PC-3 (cell line): ENCODE measurements at regions not wholly inside any gene's neighbourhood (a gene's known extent, or its start where the extent isn't known, plus 50 kb on each side); places are given as distances from the start of the nearest gene placed in this dataset.
"Not testable (repeated sequence)": the region's sequence is repeated elsewhere in the genome, so short reads cannot be mapped to it uniquely, and the experiment has no call there.

Source experiments
- ATAC-seq: fragments of 200-7000 bp; cut with Tn5 transposase; 2 replicates; pipeline ENCODE4 v1.9.1; 2020; ENCODE audit warnings: mild to moderate bottlenecking, moderate library complexity
- BruUV-seq: library from RNA; stranded (reverse); fragments of 400-500 nt; replicated peaks from 2 replicates; lab custom pipeline; 2021; lab: Mats Ljungman, UMichigan
- CTCF ChIA-PET: fragments of 300-600 bp; sonication (Branson Sonifier 250); formaldehyde crosslinking; loops from one replicate; lab custom pipeline; 2022; ENCODE audit warnings: antibody characterized with exemption; lab: Charles Lee
- POLR2A ChIA-PET: fragments of 300-600 bp; sonication (Branson Sonifier 250); formaldehyde crosslinking; loops from one replicate; lab custom pipeline; 2022; ENCODE audit warnings: antibody characterized with exemption; ENCODE audit not compliant: unreplicated experiment; lab: Charles Lee
- DNase-seq: peaks from one replicate; pipeline ENCODE4 v3.0.0-alpha.2; 2015
- H2AFZ ChIP-seq: fragments of 300-600 bp; sonication (generic); 2 replicates; pipeline ENCODE4 v1.6.0; 2016; ENCODE audit warnings: antibody characterized with exemption, low read length
- H3F3A ChIP-seq: fragments of 300-600 bp; sonication (generic); one replicate; pipeline ENCODE4 v1.6.0; 2017; ENCODE audit warnings: antibody characterized with exemption, low read length, control low read depth, mild to moderate bottlenecking; ENCODE audit not compliant: unreplicated experiment
- H3K27ac ChIP-seq: fragments of 300-600 bp; sonication (generic); 2 replicates; pipeline ENCODE4 v1.5.1; 2016; ENCODE audit warnings: mild to moderate bottlenecking, low read length
- H3K27me3 ChIP-seq: fragments of 300-600 bp; sonication (generic); 2 replicates; pipeline ENCODE4 v1.6.1; 2016; ENCODE audit warnings: low read length, mixed read lengths
- H3K36me3 ChIP-seq: fragments of 300-600 bp; sonication (generic); 2 replicates; pipeline ENCODE4 v1.6.1; 2016; ENCODE audit warnings: low read depth, mixed run types, low read length, mixed read lengths
- H3K4me1 ChIP-seq: fragments of 300-600 bp; sonication (generic); 2 replicates; pipeline ENCODE4 v1.5.1; 2016; ENCODE audit warnings: low read length; ENCODE audit not compliant: insufficient read depth
- H3K4me2 ChIP-seq: fragments of 300-600 bp; sonication (generic); 2 replicates; pipeline ENCODE4 v1.6.0; 2016; ENCODE audit warnings: low read length
- H3K4me3 ChIP-seq: fragments of 300-600 bp; sonication (generic); 2 replicates; pipeline ENCODE4 v1.5.1; 2016; ENCODE audit warnings: mild to moderate bottlenecking, low read length, mixed read lengths
- H3K79me2 ChIP-seq: fragments of 300-600 bp; sonication (generic); 2 replicates; pipeline ENCODE4 v1.6.1; 2017; ENCODE audit warnings: low read length, mixed read lengths
- H3K9ac ChIP-seq: fragments of 300-600 bp; sonication (generic); 2 replicates; pipeline ENCODE4 v1.6.0; 2016; ENCODE audit warnings: mild to moderate bottlenecking, low read length
- H3K9me2 ChIP-seq: fragments of 300-600 bp; sonication (generic); replicated peaks from 2 replicates; pipeline ENCODE4 v1.6.1; 2016; ENCODE audit warnings: mixed run types, low read length, mixed read lengths
- H3K9me3 ChIP-seq: fragments of 300-600 bp; sonication (generic); 2 replicates; pipeline ENCODE4 v1.6.1; 2016; ENCODE audit warnings: low read length, mixed read lengths
- H4K20me1 ChIP-seq: fragments of 300-600 bp; sonication (generic); 2 replicates; pipeline ENCODE4 v1.6.1; 2016; ENCODE audit warnings: low read length, mixed read lengths
- CTCF ChIP-seq: fragments of 300-600 bp; sonication (generic); conservative IDR thresholded peaks from 2 replicates; pipeline ENCODE4 v1.5.1; 2017; ENCODE audit warnings: antibody characterized with exemption, low read depth, mild to moderate bottlenecking, low read length
- EZH2 ChIP-seq: fragments of 300-600 bp; sonication (generic); IDR thresholded peaks from one replicate; pipeline ENCODE4 v1.6.1; 2017; ENCODE audit warnings: antibody characterized with exemption, mild to moderate bottlenecking, low read length; ENCODE audit not compliant: unreplicated experiment
- EZH2phosphoT487 ChIP-seq: fragments of 300-600 bp; sonication (generic); IDR thresholded peaks from 2 replicates; pipeline ENCODE4 v1.6.1; 2018; ENCODE audit warnings: mild to moderate bottlenecking, antibody characterized with exemption, low read length, borderline replicate concordance
- intact Hi-C: fragments of 100-400 bp; cut with micrococcal nuclease; formaldehyde crosslinking; loops from 2 replicates; pipeline ENCODE4 v1.9.0; 2023

GRCh38 chrX:15014281-15014680 is 141.1 kb downstream of the MOSPD2 start:
- Histone ChIP-seq H3K79me2 (no peaks in the 10 kb centered on the region), H3K4me3 (no peak overlapping the region), H4K20me1 (no peaks in the 10 kb centered on the region), H3K4me1 (no peaks in the 10 kb centered on the region; the same call in 1 of the 2 replicates), H3F3A (no peaks in the 10 kb centered on the region), H3K9me2 (no peaks in the 10 kb centered on the region), H3K4me2 (no peak overlapping the region), H3K27ac (no peak overlapping the region), H3K9me3 (no peaks in the 10 kb centered on the region), H2AFZ (no peak overlapping the region), H3K27me3 (no peaks in the 10 kb centered on the region), H3K9ac (no peak overlapping the region), H3K36me3 (no peaks in the 10 kb centered on the region)
- ChIA-PET CTCF (no interaction called here), POLR2A (no interaction called here)
- ATAC-seq (no peak), DNase-seq (no peak)
- intact Hi-C loops: no loop called here
- no TSS peak for BruUV-seq
- TF ChIP-seq EZH2phosphoT487: no peak
- no peak for TF ChIP-seq EZH2
- no peak for TF ChIP-seq CTCF

GRCh38 chrX:15013461-15013860 is 140.2 kb downstream of the MOSPD2 start:
- H3K4me2 ChIP-seq: no peak overlapping the region
- H3K9me2 ChIP-seq: no peaks in the 10 kb centered on the region
- H3K9me3 ChIP-seq: no peaks in the 10 kb centered on the region
- no peaks in the 10 kb centered on the region for H3K27me3 ChIP-seq
- H3K79me2 ChIP-seq: no peaks in the 10 kb centered on the region
- no peaks in the 10 kb centered on the region; the same call in 1 of the 2 replicates for H3K4me1 ChIP-seq
- H2AFZ ChIP-seq: no peak overlapping the region
- ATAC-seq (no peak), DNase-seq (no peak)
- BruUV-seq: no TSS peak
- POLR2A ChIA-PET: no interaction called here
- H3K4me3 ChIP-seq: no peak overlapping the region
- no peaks in the 10 kb centered on the region for H4K20me1 ChIP-seq
- CTCF ChIA-PET: no interaction called here
- intact Hi-C loops: no loop called here
- H3K36me3 ChIP-seq: no peaks in the 10 kb centered on the region
- H3K9ac ChIP-seq: no peak overlapping the region
- no peaks in the 10 kb centered on the region for H3F3A ChIP-seq
- no peak for TF ChIP-seq EZH2
- no peak for TF ChIP-seq EZH2phosphoT487
- no peak for TF ChIP-seq CTCF
- no peak overlapping the region for H3K27ac ChIP-seq

- intact Hi-C loops: no loop called here
- no peak overlapping the region for H3K27ac ChIP-seq
- CTCF ChIA-PET: no interaction called here
- no peaks in the 10 kb centered on the region for H4K20me1 ChIP-seq
- H3K27me3 ChIP-seq: no peaks in the 10 kb centered on the region
- no peak overlapping the region for H3K4me3 ChIP-seq
- H3K9me3 ChIP-seq: no peaks in the 10 kb centered on the region
- H3K9me2 ChIP-seq: no peaks in the 10 kb centered on the region
- TF ChIP-seq EZH2phosphoT487 (no peak), CTCF (no peak), EZH2 (no peak)
- POLR2A ChIA-PET: no interaction called here
- H3K9ac ChIP-seq: no peak overlapping the region
- H2AFZ ChIP-seq: no peak overlapping the region
- BruUV-seq: no TSS peak
- DNase-seq (no peak), ATAC-seq (no peak)
- H3K79me2 ChIP-seq: no peaks in the 10 kb centered on the region
- no peaks in the 10 kb centered on the region for H3K4me1 ChIP-seq
- no peaks in the 10 kb centered on the region for H3K36me3 ChIP-seq
- H3K4me2 ChIP-seq: no peak overlapping the region
- no peaks in the 10 kb centered on the region for H3F3A ChIP-seq
Observed at GRCh38 chrX:14997271-14997670, 124.0 kb downstream of the MOSPD2 start.

DNA sequence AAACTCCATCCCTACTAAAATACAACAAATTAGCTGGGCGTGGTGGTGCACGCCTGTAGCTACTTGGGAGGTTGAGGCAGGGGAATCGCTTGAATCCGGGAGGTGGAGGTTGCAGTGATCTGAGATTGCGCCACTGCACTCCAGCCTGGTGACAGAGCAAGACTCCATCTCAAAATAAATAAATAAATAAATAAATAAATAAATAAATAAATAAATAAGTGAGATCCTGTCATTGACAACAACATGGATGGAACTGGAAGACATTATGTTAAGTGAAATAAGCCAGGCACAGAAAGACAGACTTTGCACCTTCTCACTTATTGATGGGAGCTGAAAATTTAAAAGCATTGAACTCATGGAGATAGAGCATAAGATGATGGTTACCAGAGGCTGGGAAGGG is 111.2 kb downstream of the MOSPD2 start:
- DNase-seq, intact Hi-C loops, H3K79me2 ChIP-seq, H3K9me2 ChIP-seq, H3K4me3 ChIP-seq, BruUV-seq, H3K27ac ChIP-seq, H3K9me3 ChIP-seq, H4K20me1 ChIP-seq, ATAC-seq, H3K4me1 ChIP-seq, H3K9ac ChIP-seq, H3F3A ChIP-seq, POLR2A ChIA-PET, H3K36me3 ChIP-seq, H2AFZ ChIP-seq, H3K27me3 ChIP-seq, CTCF ChIA-PET, H3K4me2 ChIP-seq: not testable (repeated sequence)
